SK-N-SH (cell line): ENCODE measurements at regions not wholly inside any gene's neighbourhood (a gene's known extent, or its start where the extent isn't known, plus 50 kb on each side); places are given as distances from the start of the nearest gene placed in this dataset.

Experiments
- CTCF ChIA-PET: fragments of 300-600, 350-600 bp; formaldehyde crosslinking; extraction: SDS; loops from one replicate; lab custom pipeline; 2021; lab: Yijun Ruan, JAX
- POLR2A ChIA-PET: fragments of 350-600 bp; sonication (Branson Sonifier 250); formaldehyde crosslinking; extraction: SDS; loops from one replicate; lab custom pipeline; 2020; ENCODE audit warnings: antibody characterized with exemption, inconsistent platforms; lab: Yijun Ruan, JAX
- DNase-seq: peaks from one replicate; pipeline ENCODE4 v3.0.0; 2012
- H2AFZ ChIP-seq: fragments of 200-600 bp; sonication (generic); 2 replicates; pipeline ENCODE4 v1.8.1; 2016; ENCODE audit warnings: antibody characterized with exemption, mild to moderate bottlenecking, low read depth
- H3F3A ChIP-seq: fragments of 200-600 bp; sonication (generic); replicated peaks from 2 replicates; pipeline ENCODE3; 2016; ENCODE audit warnings: antibody characterized with exemption, mild to moderate bottlenecking; ENCODE audit not compliant: insufficient read depth
- H3K27ac ChIP-seq, 2 experiments: fragments of 200-500 bp in 1 of 2; fragments of 200-600 bp in 1 of 2; sonication (Bioruptor generic) in 1 of 2; sonication (generic), shearing (Covaris generic) in 1 of 2; 2 replicates each; pipeline versions ENCODE4 v1.5.1 to v1.6.1; 2014 to 2016; ENCODE audit warnings: low read depth in 2 of 2, inconsistent platforms in 1 of 2, low read length in 1 of 2, mild to moderate bottlenecking in 1 of 2, mixed read lengths in 1 of 2
- H3K27me3 ChIP-seq: fragments of 200-600 bp; sonication (generic), shearing (Covaris generic); 2 replicates; pipeline ENCODE4 v1.6.1; 2016; ENCODE audit warnings: mixed run types; ENCODE audit not compliant: insufficient read depth
- H3K36me3 ChIP-seq, 2 experiments: fragments of 200-500 bp in 1 of 2; fragments of 200-600 bp in 1 of 2; sonication (Bioruptor generic) in 1 of 2; sonication (generic) in 1 of 2; replicated peaks in 1 of 2; 2 replicates each; pipeline versions ENCODE3 to v1.5.1; 2014 to 2016; ENCODE audit warnings: low read length in 1 of 2, mild to moderate bottlenecking in 1 of 2; ENCODE audit not compliant: insufficient read depth in 2 of 2, control insufficient read depth in 1 of 2
- H3K4me1 ChIP-seq, 2 experiments: fragments of 200-500 bp in 1 of 2; fragments of 200-600 bp in 1 of 2; sonication (Bioruptor generic) in 1 of 2; sonication (generic), shearing (Covaris generic) in 1 of 2; 2 replicates each; pipeline versions ENCODE4 v1.5.1 to v1.6.1; 2014 to 2016; ENCODE audit warnings: low read depth in 1 of 2, low read length in 1 of 2, mixed run types in 1 of 2; ENCODE audit not compliant: insufficient read depth in 2 of 2, control insufficient read depth in 1 of 2
- H3K4me2 ChIP-seq: fragments of 200-600 bp; sonication (generic), shearing (Covaris generic); 2 replicates; pipeline ENCODE4 v1.6.1; 2017; ENCODE audit warnings: mixed run types
- H3K4me3 ChIP-seq, 2 experiments: fragments of 200-500 bp in 1 of 2; fragments of 200-600 bp in 1 of 2; sonication (Bioruptor generic) in 1 of 2; sonication (generic), shearing (Covaris generic) in 1 of 2; 2 replicates each; pipeline versions ENCODE4 v1.5.1 to v1.8.1; 2014 to 2016; ENCODE audit warnings: low read depth in 2 of 2, inconsistent platforms in 1 of 2, low read length in 1 of 2, mild to moderate bottlenecking in 1 of 2, mixed read lengths in 1 of 2, moderate library complexity in 1 of 2
- H3K79me2 ChIP-seq: fragments of 200-600 bp; sonication (generic); 2 replicates; pipeline ENCODE4 v1.8.1; 2017; ENCODE audit warnings: mild to moderate bottlenecking; ENCODE audit not compliant: insufficient read depth
- H3K9ac ChIP-seq: fragments of 200-600 bp; sonication (generic); 2 replicates; pipeline ENCODE4 v1.6.1; 2017; ENCODE audit warnings: mixed run types
- H3K9me2 ChIP-seq: fragments of 200-600 bp; sonication (generic); 2 replicates; pipeline ENCODE4 v1.6.1; 2017; ENCODE audit warnings: mixed run types
- H3K9me3 ChIP-seq: fragments of 200-600 bp; sonication (generic); 2 replicates; pipeline ENCODE4 v1.6.1; 2017; ENCODE audit warnings: mixed run types, mild to moderate bottlenecking, moderate library complexity
- H4K20me1 ChIP-seq: fragments of 200-600 bp; sonication (generic); 2 replicates; pipeline ENCODE4 v1.6.1; 2017; ENCODE audit warnings: mild to moderate bottlenecking, mixed run types; ENCODE audit not compliant: insufficient read depth
- CTCF ChIP-seq: fragments of 200-600 bp; sonication (generic); IDR thresholded peaks from 2 replicates; pipeline ENCODE4 v1.6.1; 2017; ENCODE audit warnings: antibody characterized with exemption, mild to moderate bottlenecking, moderate library complexity
- ELF1 ChIP-seq: IDR thresholded peaks from 2 replicates; pipeline ENCODE4 v1.4.0; 2012
- EZH2phosphoT487 ChIP-seq: fragments of 200-600 bp; sonication (generic); IDR thresholded peaks from 2 replicates; pipeline ENCODE4 v1.6.1; 2017; ENCODE audit warnings: low read depth, mixed run types, mild to moderate bottlenecking, antibody characterized with exemption, moderate library complexity, borderline replicate concordance
- FOSL2 ChIP-seq: IDR thresholded peaks from 2 replicates; pipeline ENCODE4 v1.4.0; 2012; ENCODE audit warnings: low read depth, mild to moderate bottlenecking, moderate library complexity, borderline replicate concordance
- FOXJ3 ChIP-seq: sonication (generic); formaldehyde crosslinking; IDR thresholded peaks from 2 replicates; pipeline ENCODE4 v1.5.1; 2020; ENCODE audit warnings: mild to moderate bottlenecking, missing genetic modification reagents
- GABPA ChIP-seq: IDR thresholded peaks from 2 replicates; pipeline ENCODE4 v1.4.0; 2012; ENCODE audit warnings: low read depth, mild to moderate bottlenecking
- JUND ChIP-seq: IDR thresholded peaks from 2 replicates; pipeline ENCODE4 v1.4.0; 2012
- MAX ChIP-seq: IDR thresholded peaks from 2 replicates; pipeline ENCODE4 v1.4.0; 2012; ENCODE audit warnings: low read depth
- MEF2A ChIP-seq: IDR thresholded peaks from 2 replicates; pipeline ENCODE4 v1.4.0; 2012; ENCODE audit warnings: low read depth, borderline replicate concordance
- NRF1 ChIP-seq: IDR thresholded peaks from 2 replicates; pipeline ENCODE4 v1.6.1; 2012; ENCODE audit warnings: low read depth, mild to moderate bottlenecking, low read length
- PBX3 ChIP-seq: IDR thresholded peaks from 2 replicates; pipeline ENCODE4; 2012
- POLR2AphosphoS5 ChIP-seq: IDR thresholded peaks from 2 replicates; pipeline ENCODE4 v1.6.1; 2012; ENCODE audit warnings: low read depth, low read length
- RCOR1 ChIP-seq: fragments of 150-350 bp; IDR thresholded peaks from 2 replicates; pipeline ENCODE4 v1.6.1; 2017; ENCODE audit warnings: antibody characterized with exemption, low read length
- REST ChIP-seq: IDR thresholded peaks from 2 replicates; pipeline ENCODE4 v1.6.1; 2012; ENCODE audit warnings: mild to moderate bottlenecking, low read depth, low read length, moderate library complexity
- RXRA ChIP-seq: IDR thresholded peaks from 2 replicates; pipeline ENCODE4 v1.4.0; 2012; ENCODE audit warnings: low read depth, mild to moderate bottlenecking, borderline replicate concordance
- SMC3 ChIP-seq: IDR thresholded peaks from 2 replicates; pipeline ENCODE4 v1.6.1; 2012; ENCODE audit warnings: low read depth, low read length, improper control_type of control experiment
- TCF12 ChIP-seq: IDR thresholded peaks from 2 replicates; pipeline ENCODE4 v1.4.0; 2012
- YY1 ChIP-seq: IDR thresholded peaks from 2 replicates; pipeline ENCODE4 v1.4.0; 2012; ENCODE audit warnings: low read depth, mild to moderate bottlenecking
- ZBTB33 ChIP-seq: IDR thresholded peaks from 2 replicates; pipeline ENCODE4 v1.4.0; 2012; ENCODE audit warnings: low read depth, borderline replicate concordance
- WGBS: methylation state at CpG from one replicate; pipeline ENCODE4 v1.1.6; 2017; ENCODE audit warnings: low lambda C conversion rate; 5-methylcytosine and 5-hydroxymethylcytosine counted together

GRCh38 chr7:16211402-16211925, 209.9 kb downstream of the CRPPA start:
- ChIA-PET POLR2A (no interaction called here), CTCF (interaction anchor here (0.7 kb wide), 1 partner anchor 18 kb away, joined by 3 read pairs; no protein-coding TSS in a partner anchor)
- 43% methylated on average over 6 of the region's 6 CpGs for WGBS
- Histone ChIP-seq H3K4me2 (no peak overlapping the region), H3K9ac (no peak overlapping the region), H3K27ac (no peak overlapping the region), H4K20me1 (no peaks in the 10 kb centered on the region), H2AFZ (no peak overlapping the region), H3K79me2 (no peaks in the 10 kb centered on the region)
- no peak for DNase-seq
- TF ChIP-seq REST = no peak
- TF ChIP-seq GABPA = no peak
- TF ChIP-seq PBX3 = no peak
- no peak for TF ChIP-seq ELF1
- no peak for TF ChIP-seq TCF12
- TF ChIP-seq EZH2phosphoT487 = no peak
- TF ChIP-seq MAX = no peak
- no peak for TF ChIP-seq SMC3
- no peak for TF ChIP-seq POLR2AphosphoS5
- TF ChIP-seq MEF2A = no peak
- TF ChIP-seq YY1 = no peak
- no peak for TF ChIP-seq FOSL2
- TF ChIP-seq, all 33 proteins: peak for 0
- Histone ChIP-seq H3K9me3 (no peaks in the 10 kb centered on the region), H3K4me1 (no peaks in the 10 kb centered on the region; a peak in 1 of 4 replicates), H3K4me3 (no peak overlapping the region), H3K9me2 (no peaks in the 10 kb centered on the region), H3K27me3 (no peaks in the 10 kb centered on the region), H3F3A (no peaks in the 10 kb centered on the region), H3K36me3 (no peaks in the 10 kb centered on the region)

GRCh38 chr7:16210171-16210570, 211.2 kb downstream of the CRPPA start:
- H3K9me2 ChIP-seq = no peaks in the 10 kb centered on the region
- DNase-seq = no peak
- ChIA-PET CTCF (interaction anchor here (0.9 kb wide), 1 partner anchor 9 kb away, joined by 4 read pairs; no protein-coding TSS in a partner anchor), POLR2A (no interaction called here)
- no peak overlapping the region for H3K4me2 ChIP-seq
- H2AFZ ChIP-seq = no peak overlapping the region
- no peak overlapping the region for H3K4me3 ChIP-seq
- H3K9ac ChIP-seq = no peak overlapping the region
- no peaks in the 10 kb centered on the region for H3K27me3 ChIP-seq
- H3K4me1 ChIP-seq = peaks cover 0 to 3% of the 10 kb centered on the region in 2 experiments; a peak in 2 of 4 replicates
- no peaks in the 10 kb centered on the region for H3F3A ChIP-seq
- no peaks in the 10 kb centered on the region for H3K79me2 ChIP-seq
- H3K9me3 ChIP-seq = no peaks in the 10 kb centered on the region
- no peaks in the 10 kb centered on the region for H4K20me1 ChIP-seq
- H3K27ac ChIP-seq = no peak overlapping the region
- 19% methylated on average over 2 of the region's 2 CpGs for WGBS
- no peaks in the 10 kb centered on the region for H3K36me3 ChIP-seq
- TF ChIP-seq RCOR1 (no peak), JUND (no peak), CTCF (no peak), YY1 (no peak), ZBTB33 (no peak), EZH2phosphoT487 (no peak), RXRA (no peak), NRF1 (no peak), FOXJ3 (CRISPR knock-in tag) (no peak), FOSL2 (no peak), PBX3 (no peak)
